ENCODE measurements at regions not wholly inside any gene's neighbourhood (a gene's known extent, or its start where the extent isn't known, plus 50 kb on each side); places are given as distances from the start of the nearest gene placed in this dataset.

DNA sequence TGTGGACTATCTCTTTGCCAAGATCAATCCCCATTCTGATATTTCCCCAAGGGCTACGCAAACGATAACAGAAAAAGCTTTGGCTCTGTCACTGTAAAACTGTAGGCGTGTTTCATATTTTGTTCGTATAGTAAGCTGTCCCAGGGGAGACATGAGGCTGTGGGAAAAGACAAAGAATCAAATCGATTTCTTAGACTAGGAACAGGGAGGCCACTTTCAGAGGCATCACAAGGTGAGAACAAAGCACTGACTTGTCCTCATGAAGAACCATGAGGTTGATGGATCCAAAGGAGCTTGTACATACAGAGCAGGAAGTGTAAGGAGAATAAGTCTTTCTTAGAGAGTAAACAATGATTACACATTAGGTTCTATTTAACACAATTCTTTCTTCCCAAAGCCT, 255.7 kb downstream of the HNMT start:
- H3K4me3 ChIP-seq (replicated peaks in 1 of 3; ENCODE audit: low read depth in 2 of 3, low read length in 3 of 3) = no peak overlapping the region
- 67% methylated on average over 1 of the region's 5 CpGs for WGBS (ENCODE audit: insufficient coverage)
- intact Hi-C loops (cut with micrococcal nuclease) = no loop called here
- no peaks in the 10 kb centered on the region for H3K4me1 Mint-ChIP-seq
- H3K79me2 ChIP-seq (ENCODE audit: insufficient read depth, low read length) = no peaks in the 10 kb centered on the region
- H3K36me3 Mint-ChIP-seq = no peaks in the 10 kb centered on the region
- peaks cover 0 to 3% (median 1%) of the 10 kb centered on the region in 3 donors for H3K27me3 Mint-ChIP-seq (ENCODE audit: low read depth in 3 of 3)
- H3K27ac Mint-ChIP-seq = no peak overlapping the region
- no peak overlapping the region for H3K27ac ChIP-seq (ENCODE audit: low read depth in 1 of 2, low read length in 2 of 2)
- H4K20me1 ChIP-seq (ENCODE audit: insufficient read depth, low read length) = no peaks in the 10 kb centered on the region
- no peak overlapping the region for H3K9ac ChIP-seq (ENCODE audit: insufficient read depth, low read length, poor library complexity, severe bottlenecking)
- H3K4me1 ChIP-seq (ENCODE audit: control insufficient read depth in 1 of 2, insufficient read depth in 2 of 2, low read length in 2 of 2) = no peaks in the 10 kb centered on the region
- H3K9me3 Mint-ChIP-seq = peaks cover 0 to 2% (median 0%) of the 10 kb centered on the region in 7 donors
- H3K4me3 Mint-ChIP-seq = no peak overlapping the region
- no peaks in the 10 kb centered on the region for H3K9me3 ChIP-seq (replicated peaks in 1 of 2; ENCODE audit: control insufficient read depth in 1 of 2, insufficient read depth in 1 of 2, low read length in 2 of 2)
- H3K27me3 ChIP-seq (ENCODE audit: control insufficient read depth in 2 of 2, insufficient read depth in 2 of 2, low read length in 2 of 2) = no peaks in the 10 kb centered on the region
- TF ChIP-seq, protein P1, sequence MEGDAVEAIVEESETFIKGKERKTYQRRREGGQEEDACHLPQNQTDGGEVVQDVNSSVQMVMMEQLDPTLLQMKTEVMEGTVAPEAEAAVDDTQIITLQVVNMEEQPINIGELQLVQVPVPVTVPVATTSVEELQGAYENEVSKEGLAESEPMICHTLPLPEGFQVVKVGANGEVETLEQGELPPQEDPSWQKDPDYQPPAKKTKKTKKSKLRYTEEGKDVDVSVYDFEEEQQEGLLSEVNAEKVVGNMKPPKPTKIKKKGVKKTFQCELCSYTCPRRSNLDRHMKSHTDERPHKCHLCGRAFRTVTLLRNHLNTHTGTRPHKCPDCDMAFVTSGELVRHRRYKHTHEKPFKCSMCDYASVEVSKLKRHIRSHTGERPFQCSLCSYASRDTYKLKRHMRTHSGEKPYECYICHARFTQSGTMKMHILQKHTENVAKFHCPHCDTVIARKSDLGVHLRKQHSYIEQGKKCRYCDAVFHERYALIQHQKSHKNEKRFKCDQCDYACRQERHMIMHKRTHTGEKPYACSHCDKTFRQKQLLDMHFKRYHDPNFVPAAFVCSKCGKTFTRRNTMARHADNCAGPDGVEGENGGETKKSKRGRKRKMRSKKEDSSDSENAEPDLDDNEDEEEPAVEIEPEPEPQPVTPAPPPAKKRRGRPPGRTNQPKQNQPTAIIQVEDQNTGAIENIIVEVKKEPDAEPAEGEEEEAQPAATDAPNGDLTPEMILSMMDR (IDR thresholded peaks at IDR 0.05) = no peak
- H3K4me2 ChIP-seq (replicated peaks; ENCODE audit: extremely low read depth, low read length, poor library complexity, severe bottlenecking) = no peak overlapping the region
- no peak for DNase-seq
- H2AFZ ChIP-seq (ENCODE audit: insufficient read depth, low read depth, low read length, poor library complexity, severe bottlenecking) = no peak overlapping the region
- H3K36me3 ChIP-seq (replicated peaks in 1 of 2; ENCODE audit: control insufficient read depth in 1 of 2, insufficient read depth in 2 of 2, low read length in 2 of 2) = no peaks in the 10 kb centered on the region

DNA sequence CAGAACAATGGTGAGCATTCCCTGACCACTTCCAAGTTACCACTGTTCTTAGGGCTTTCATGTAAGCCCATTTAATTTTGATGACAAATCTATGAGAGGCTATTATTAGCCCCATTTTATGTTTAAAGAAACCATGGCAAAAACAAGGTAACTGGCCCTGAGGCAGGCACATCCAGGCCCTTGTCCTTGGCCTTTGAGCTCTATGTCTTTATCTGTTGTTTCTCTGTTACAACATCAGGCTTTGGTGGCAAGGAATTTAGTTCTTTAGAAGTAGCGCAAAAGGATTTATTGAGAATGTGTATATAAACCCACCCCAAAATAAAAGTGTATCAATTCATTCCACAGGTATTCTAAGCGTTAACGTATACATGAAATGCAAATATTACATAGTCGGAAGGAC, 257.1 kb downstream of the HNMT start:
- H3K27ac ChIP-seq (ENCODE audit: low read depth in 1 of 2, low read length in 2 of 2) = no peak overlapping the region
- H3K9me3 ChIP-seq (replicated peaks in 1 of 2; ENCODE audit: control insufficient read depth in 1 of 2, insufficient read depth in 1 of 2, low read length in 2 of 2) = no peaks in the 10 kb centered on the region
- intact Hi-C loops (cut with micrococcal nuclease) = no loop called here
- H4K20me1 ChIP-seq (ENCODE audit: insufficient read depth, low read length) = no peaks in the 10 kb centered on the region
- H3K9me3 Mint-ChIP-seq = peaks cover 0 to 2% (median 2%) of the 10 kb centered on the region in 7 donors
- no peaks in the 10 kb centered on the region for H3K4me1 ChIP-seq (ENCODE audit: control insufficient read depth in 1 of 2, insufficient read depth in 2 of 2, low read length in 2 of 2)
- H3K36me3 Mint-ChIP-seq = no peaks in the 10 kb centered on the region
- no peak overlapping the region for H3K4me3 Mint-ChIP-seq
- H3K27ac Mint-ChIP-seq = no peak overlapping the region
- no peaks in the 10 kb centered on the region for H3K36me3 ChIP-seq (replicated peaks in 1 of 2; ENCODE audit: control insufficient read depth in 1 of 2, insufficient read depth in 2 of 2, low read length in 2 of 2)
- WGBS (ENCODE audit: insufficient coverage) = 100% methylated on average over 1 of the region's 4 CpGs
- H3K9ac ChIP-seq (ENCODE audit: insufficient read depth, low read length, poor library complexity, severe bottlenecking) = no peak overlapping the region
- H3K79me2 ChIP-seq (ENCODE audit: insufficient read depth, low read length) = no peaks in the 10 kb centered on the region
- H3K27me3 Mint-ChIP-seq (ENCODE audit: low read depth in 3 of 3) = peaks cover 0 to 3% (median 1%) of the 10 kb centered on the region in 3 donors
- TF ChIP-seq, protein P1 (IDR thresholded peaks at IDR 0.05) = no peak
- DNase-seq = no peak
- no peak overlapping the region for H3K4me3 ChIP-seq (replicated peaks in 1 of 3; ENCODE audit: low read depth in 2 of 3, low read length in 3 of 3)
- H2AFZ ChIP-seq (ENCODE audit: insufficient read depth, low read depth, low read length, poor library complexity, severe bottlenecking) = no peak overlapping the region
- H3K27me3 ChIP-seq (ENCODE audit: control insufficient read depth in 2 of 2, insufficient read depth in 2 of 2, low read length in 2 of 2) = no peaks in the 10 kb centered on the region
- no peak overlapping the region for H3K4me2 ChIP-seq (replicated peaks; ENCODE audit: extremely low read depth, low read length, poor library complexity, severe bottlenecking)
- no peaks in the 10 kb centered on the region for H3K4me1 Mint-ChIP-seq

Measured in CD14-positive monocyte (primary cell).